ENCODE measurements at regions not wholly inside any gene's neighbourhood (a gene's known extent, or its start where the extent isn't known, plus 50 kb on each side); places are given as distances from the start of the nearest gene placed in this dataset.

- DNase-seq (ENCODE audit: low spot score), result peak; percentile 26
Measured at GRCh38 chr11:27215471-27216269, 147.3 kb downstream of the CCDC34 start.

DNA sequence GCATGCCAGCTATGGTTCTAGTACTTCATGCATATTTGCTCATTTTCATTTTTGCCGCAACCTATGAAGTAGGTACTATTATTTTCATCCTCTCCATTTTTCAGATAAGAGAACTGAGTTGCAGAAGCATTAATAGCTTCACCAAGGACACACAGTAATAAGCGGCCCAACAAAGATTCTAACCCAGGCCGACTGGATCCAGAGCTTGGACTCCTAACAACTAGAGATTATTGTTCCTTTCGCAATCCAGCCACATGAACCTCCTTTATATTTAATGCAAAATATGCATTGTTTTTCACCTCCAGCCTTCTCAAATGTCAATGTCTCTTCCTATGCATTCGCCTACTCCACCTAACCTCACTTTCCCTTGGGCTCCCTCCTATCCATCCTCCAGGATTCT lies 148.3 kb downstream of the CCDC34 start:
- DNase-seq (ENCODE audit: low spot score), result no peak

DNA sequence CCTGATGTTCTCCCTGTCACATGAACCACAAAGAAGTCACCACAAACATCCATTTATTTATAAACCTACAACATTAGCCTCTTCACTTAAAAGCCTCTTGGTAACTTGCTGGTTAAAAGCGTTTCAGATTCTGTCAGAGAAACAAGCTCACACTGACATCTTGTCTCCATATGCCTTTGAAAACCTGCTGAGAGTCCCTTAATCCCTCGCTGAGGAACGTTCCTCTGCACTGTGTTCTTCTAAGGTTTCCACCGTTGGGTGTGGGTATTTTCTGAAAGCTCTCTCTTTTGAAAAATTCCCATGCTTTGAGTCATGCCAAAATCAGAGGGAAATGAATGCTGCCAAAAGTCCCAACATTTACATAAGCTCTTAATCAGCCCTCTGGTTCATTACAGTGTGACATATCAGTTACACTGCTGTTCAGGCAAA lies 149.8 kb downstream of the CCDC34 start:
- DNase-seq (ENCODE audit: low spot score), result peak; percentile 85

DNA sequence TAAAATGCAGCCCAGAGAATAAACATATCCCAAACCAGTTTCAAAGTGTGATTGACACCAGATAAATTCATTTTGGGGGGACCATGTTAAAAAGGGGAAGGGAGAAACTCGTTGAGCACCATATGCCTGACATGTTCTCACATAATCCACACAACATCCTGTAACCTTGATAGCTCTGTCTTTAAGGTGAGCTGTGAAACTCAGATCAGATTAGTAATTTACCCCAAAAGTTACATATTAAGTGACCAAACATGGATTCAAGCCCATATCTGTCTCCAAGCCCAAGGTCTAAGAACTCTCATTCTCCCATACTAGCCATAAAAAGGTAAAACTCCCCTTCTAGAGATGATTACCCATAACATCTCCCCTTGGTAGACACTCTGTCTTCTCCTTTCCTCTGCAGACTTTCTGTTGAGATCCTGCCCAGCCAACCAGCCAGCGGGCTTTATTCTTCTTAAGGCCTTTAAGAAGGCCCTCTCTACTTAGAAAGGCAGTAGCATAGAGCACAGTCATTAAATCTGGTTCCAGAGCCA lies 150.7 kb downstream of the CCDC34 start:
- DNase-seq (ENCODE audit: low spot score), result no peak

- DNase-seq (ENCODE audit: low spot score), result no peak
Measured at GRCh38 chr11:27211370-27212127, 151.5 kb downstream of the CCDC34 start.

DNA sequence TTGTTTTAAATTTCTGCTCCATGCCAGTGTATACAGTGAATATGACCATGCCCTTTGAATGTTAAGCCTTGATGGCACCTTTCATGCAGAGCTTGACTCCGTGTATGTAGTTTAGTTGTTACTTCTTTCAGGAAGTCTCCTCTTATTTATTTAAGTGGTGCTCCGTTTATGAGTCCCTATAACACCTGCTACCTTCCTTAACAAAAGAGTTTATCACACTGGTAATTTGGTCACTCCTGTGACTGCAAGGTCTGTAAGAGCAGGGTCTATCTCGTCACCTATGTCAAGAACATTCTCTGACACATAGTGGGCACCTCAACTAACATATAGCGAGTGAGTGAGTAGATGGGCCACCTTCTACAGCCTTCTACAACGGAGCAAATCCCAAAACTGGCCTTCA lies 152.5 kb downstream of the CCDC34 start:
- no peak for DNase-seq (ENCODE audit: low spot score)

DNA sequence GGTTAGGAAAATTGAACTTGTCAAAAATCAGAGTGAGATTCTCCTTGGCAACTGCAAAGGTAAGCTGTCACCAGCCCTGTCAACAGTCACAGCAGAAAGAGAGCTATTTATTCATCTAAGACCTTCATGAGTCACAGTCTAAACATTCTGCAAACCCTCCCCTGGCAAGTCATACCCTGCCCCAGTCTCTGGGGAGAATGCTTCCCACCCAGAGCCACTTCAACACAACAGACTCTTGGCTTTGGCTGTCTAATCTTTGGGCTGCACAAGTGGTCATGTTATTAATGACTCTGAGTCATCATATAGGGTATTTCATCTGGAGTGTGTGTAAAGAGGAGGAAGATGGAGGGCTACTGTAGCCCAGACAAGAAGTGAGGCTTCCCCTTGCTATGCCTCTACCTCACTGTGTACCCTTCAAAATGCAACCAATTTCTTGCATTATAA lies 153.4 kb downstream of the CCDC34 start:
- peak; percentile 98 for DNase-seq (ENCODE audit: low spot score)

DNA sequence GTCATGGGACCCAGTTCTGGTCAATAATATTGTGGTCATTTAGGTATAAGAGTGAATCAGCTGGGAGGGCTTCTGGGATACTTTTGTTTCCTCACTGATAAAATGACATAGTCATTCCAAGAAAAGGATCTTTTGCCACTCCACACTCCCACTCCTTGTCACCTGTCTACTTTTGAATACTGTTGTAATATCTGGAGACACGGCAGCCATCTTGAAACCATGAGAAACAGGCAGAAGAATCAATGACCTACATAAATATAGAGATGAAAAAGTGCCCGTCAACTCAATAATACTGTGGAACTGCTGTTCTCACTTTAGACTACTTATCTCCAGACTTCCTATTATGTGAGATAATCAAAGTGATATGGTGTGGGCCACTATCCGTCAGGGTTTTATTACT lies 154.2 kb downstream of the CCDC34 start:
- peak; percentile 43 for DNase-seq (ENCODE audit: low spot score)

DNA sequence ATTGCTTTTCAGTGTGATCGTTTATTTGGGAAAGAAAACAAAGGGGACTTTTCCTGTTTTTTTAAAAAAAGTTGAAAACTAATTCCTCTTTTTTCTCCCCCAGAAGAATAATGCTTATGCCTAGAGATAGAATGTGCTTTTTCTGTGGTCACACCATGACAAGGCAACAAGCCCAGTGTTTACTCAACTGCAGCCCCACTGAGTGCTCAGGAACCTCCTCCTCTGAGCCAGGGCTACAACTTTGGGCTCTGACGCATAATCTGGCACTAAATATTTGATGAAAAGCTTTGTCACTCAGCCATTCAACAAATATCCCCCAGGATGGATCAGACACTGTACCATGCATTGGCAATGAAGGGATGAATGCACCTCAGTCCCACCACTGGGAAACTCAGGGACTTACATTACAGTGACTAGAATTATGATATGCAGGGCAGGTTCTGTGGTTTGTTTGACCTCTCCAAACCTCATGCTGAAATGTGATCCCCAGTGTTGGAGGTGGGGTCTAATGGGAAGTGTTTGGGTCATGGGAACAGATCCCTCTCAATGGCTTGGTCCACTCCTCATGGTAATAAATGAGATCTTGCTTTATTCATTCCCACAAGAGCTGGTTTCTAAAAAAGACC lies 155.9 kb downstream of the CCDC34 start:
- no peak for DNase-seq (ENCODE audit: low spot score)

- DNase-seq (ENCODE audit: low spot score), result no peak
Measured at GRCh38 chr11:27205779-27206570, 157.0 kb downstream of the CCDC34 start.

- DNase-seq (ENCODE audit: low spot score), result no peak
Measured at GRCh38 chr11:27205250-27205649, 157.8 kb downstream of the CCDC34 start.

GRCh38 chr11:27204529-27204928 lies 158.5 kb downstream of the CCDC34 start:
- no peak for DNase-seq (ENCODE audit: low spot score)

DNA sequence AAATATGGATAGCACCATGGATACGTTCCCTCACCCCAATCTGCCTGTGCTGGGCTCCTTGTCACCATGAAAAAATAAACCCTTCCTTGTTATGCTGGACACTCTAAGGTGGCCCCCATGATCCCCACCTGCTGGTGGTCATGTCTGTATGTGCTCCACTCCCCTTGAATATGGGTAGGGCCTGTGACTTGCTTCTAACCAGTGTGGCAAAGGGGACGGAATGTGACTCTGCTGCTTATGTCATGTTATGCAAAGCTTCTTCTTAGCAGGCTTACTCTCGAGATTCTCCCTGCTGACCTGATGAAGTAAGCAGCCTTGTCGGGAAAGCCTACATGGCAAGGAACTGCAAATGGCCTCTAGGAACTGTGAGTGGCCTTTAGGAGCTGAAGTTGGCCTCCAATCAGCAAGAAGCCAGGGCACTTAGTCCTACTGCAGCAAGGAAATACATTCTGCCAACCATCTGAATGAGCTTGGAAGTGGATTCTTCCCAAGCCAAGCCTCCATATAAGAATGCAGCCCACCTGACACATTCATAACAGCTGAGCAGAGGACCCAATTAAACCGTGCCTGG lies 159.9 kb downstream of the CCDC34 start:
- DNase-seq (ENCODE audit: low spot score), result no peak

DNA sequence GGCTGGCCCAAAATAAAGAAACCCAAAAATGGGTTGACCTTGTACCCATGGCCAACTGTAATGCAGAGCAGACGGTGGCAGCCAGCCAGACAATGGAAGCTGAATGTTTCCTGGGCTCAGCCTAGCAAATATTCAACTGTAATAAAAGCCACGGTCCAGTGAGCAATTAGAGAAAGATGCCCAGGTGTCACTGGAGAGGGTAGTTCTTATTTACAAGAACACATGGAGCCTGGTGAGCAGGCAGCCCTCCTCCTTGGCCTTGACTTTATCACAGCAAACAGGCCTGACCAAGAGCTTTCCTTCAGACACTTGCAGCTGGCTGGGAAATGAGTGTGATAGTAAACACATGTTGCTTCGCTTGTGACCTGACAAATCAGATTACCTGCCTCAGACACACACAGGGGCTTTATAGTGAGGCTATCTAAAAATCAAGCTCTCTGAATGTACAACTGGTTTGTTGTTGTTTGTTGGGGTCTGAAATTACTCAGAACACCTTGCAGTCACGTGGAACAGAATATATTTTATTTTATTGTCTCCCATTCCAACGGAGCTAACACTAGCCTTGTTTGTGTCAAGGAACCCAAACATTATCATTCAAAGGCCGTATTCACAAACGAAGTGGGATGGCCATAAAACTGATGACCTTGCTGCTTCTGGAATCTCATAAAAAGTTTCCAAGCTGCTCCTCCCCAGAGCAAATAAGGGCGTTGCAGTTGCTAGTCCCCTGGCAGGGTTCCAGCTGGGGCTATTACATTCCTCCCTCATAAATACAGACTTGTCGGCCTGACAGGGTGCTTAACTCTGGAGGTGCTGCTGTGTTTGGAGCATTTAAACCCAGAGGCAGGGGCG lies 161.1 kb downstream of the BBOX1 start:
- DNase-seq (ENCODE audit: low spot score), result peak; percentile 91

GRCh38 chr11:27200779-27201453 lies 160.3 kb downstream of the BBOX1 start:
- no peak for DNase-seq (ENCODE audit: low spot score)

DNA sequence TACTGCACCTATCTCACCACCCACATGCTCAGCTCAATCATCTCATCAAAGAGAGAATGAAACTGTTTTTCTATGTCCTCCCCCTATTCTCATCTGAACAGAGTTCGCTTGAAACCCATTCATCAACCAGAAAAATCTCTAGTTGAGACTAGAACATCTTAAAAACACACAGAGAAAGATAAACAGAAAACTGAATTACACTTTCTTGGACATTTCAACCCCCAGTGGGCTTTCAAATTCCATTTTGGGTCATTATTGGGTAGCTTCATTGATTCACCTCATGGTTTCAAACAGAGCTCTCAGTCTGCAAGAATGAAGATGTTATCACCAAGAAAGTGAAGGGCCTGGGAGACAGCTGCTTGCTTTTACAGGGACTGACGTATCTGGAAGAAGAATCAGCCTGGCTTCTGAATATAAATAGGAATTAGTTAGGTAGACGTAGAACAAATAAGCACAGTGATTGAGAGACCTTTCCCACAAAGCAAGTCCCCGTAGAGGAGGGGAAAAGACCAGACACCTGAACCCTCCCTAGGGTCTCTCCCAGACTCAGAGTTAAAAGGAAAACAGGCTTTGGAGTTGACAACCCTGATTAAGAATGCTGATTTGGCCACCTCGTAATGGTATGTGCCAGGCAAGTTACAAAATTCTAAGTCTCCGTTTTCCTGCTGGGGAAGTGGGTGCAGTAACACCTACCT lies 155.7 kb downstream of the BBOX1 start:
- no peak for DNase-seq (ENCODE audit: low spot score)

- no peak for DNase-seq (ENCODE audit: low spot score)
Measured at GRCh38 chr11:27195837-27196202, 155.2 kb downstream of the BBOX1 start.

GRCh38 chr11:27194976-27195375 lies 154.4 kb downstream of the BBOX1 start:
- DNase-seq (ENCODE audit: low spot score), result no peak

Measured in kidney tubule cell (primary cell).